IMR-90 (cell line): ENCODE measurements at regions not wholly inside any gene's neighbourhood (a gene's known extent, or its start where the extent isn't known, plus 50 kb on each side); places are given as distances from the start of the nearest gene placed in this dataset.

ENCODE experiments used
- ATAC-seq: fragments of 200-7000 bp; cut with Tn5 transposase; 2 replicates; pipeline ENCODE4 v1.9.1; 2020; ENCODE audit warnings: low read depth, mild to moderate bottlenecking, moderate library complexity
- BruUV-seq: library from RNA; stranded (reverse); fragments of 400-500 nt; replicated peaks from 2 replicates; lab custom pipeline; 2021; lab: Mats Ljungman, UMichigan
- CTCF ChIA-PET: fragments of 300-600 bp; formaldehyde crosslinking; extraction: SDS; loops from one replicate; lab custom pipeline; 2021; ENCODE audit warnings: antibody characterized with exemption; lab: Yijun Ruan, JAX
- POLR2A ChIA-PET: fragments of 300-600 bp; sonication (Branson Sonifier 250); formaldehyde crosslinking; loops from one replicate; lab custom pipeline; 2022; ENCODE audit warnings: antibody characterized with exemption; ENCODE audit not compliant: unreplicated experiment; lab: Charles Lee
- DNase-seq: peaks from one replicate; pipeline ENCODE4 v3.0.0; 2013
- H2AFZ ChIP-seq: replicated peaks from 2 replicates; pipeline ENCODE3; 2013; ENCODE audit warnings: low read length, mild to moderate bottlenecking; ENCODE audit not compliant: poor library complexity
- H2AK5ac ChIP-seq: 2 replicates; pipeline ENCODE4 v1.6.1; 2013; ENCODE audit warnings: low read depth, low read length, inconsistent platforms
- H2AK9ac ChIP-seq: replicated peaks from 2 replicates; pipeline ENCODE3; 2013; ENCODE audit warnings: mild to moderate bottlenecking, low read depth, low read length, moderate library complexity; ENCODE audit not compliant: poor library complexity
- H2BK120ac ChIP-seq: 2 replicates; pipeline ENCODE4 v1.6.1; 2013; ENCODE audit warnings: low read depth, low read length, inconsistent platforms
- H2BK15ac ChIP-seq: 3 replicates; pipeline ENCODE4 v1.6.1; 2013; ENCODE audit warnings: low read depth, low read length, inconsistent platforms
- H2BK20ac ChIP-seq: 2 replicates; pipeline ENCODE4 v1.6.1; 2013; ENCODE audit warnings: low read depth, mild to moderate bottlenecking, inconsistent platforms, low read length, moderate library complexity
- H2BK5ac ChIP-seq: 2 replicates; pipeline ENCODE4 v1.6.1; 2013; ENCODE audit warnings: mild to moderate bottlenecking, low read depth, low read length, inconsistent platforms; ENCODE audit not compliant: poor library complexity, severe bottlenecking
- H3K14ac ChIP-seq: replicated peaks from 2 replicates; pipeline ENCODE4 v1.6.1; 2013; ENCODE audit warnings: low read depth, low read length, inconsistent platforms
- H3K18ac ChIP-seq: 2 replicates; pipeline ENCODE4 v1.6.1; 2013; ENCODE audit warnings: low read depth, low read length, control low read depth
- H3K23ac ChIP-seq: 2 replicates; pipeline ENCODE4 v1.6.1; 2013; ENCODE audit warnings: low read depth, low read length, inconsistent platforms
- H3K27ac ChIP-seq: 2 replicates; pipeline ENCODE4 v1.5.1; 2013; ENCODE audit warnings: mild to moderate bottlenecking, control low read depth, low read length; ENCODE audit not compliant: insufficient read depth
- H3K27me3 ChIP-seq: 2 replicates; pipeline ENCODE4 v1.6.1; 2013; ENCODE audit warnings: low read length; ENCODE audit not compliant: control insufficient read depth, insufficient read depth
- H3K36me3 ChIP-seq: 2 replicates; pipeline ENCODE4 v1.6.1; 2013; ENCODE audit warnings: low read length, mixed read lengths; ENCODE audit not compliant: control insufficient read depth, insufficient read depth
- H3K4ac ChIP-seq: 2 replicates; pipeline ENCODE4 v1.6.1; 2013; ENCODE audit warnings: low read depth, low read length, inconsistent platforms
- H3K4me1 ChIP-seq: 2 replicates; pipeline ENCODE4 v1.6.1; 2013; ENCODE audit warnings: low read length, mixed read lengths; ENCODE audit not compliant: control insufficient read depth, insufficient read depth
- H3K4me2 ChIP-seq: 2 replicates; pipeline ENCODE4 v1.6.1; 2013; ENCODE audit warnings: low read depth, mild to moderate bottlenecking, control low read depth, low read length, moderate library complexity
- H3K4me3 ChIP-seq: 2 replicates; pipeline ENCODE4 v1.5.1; 2013; ENCODE audit warnings: low read depth, mild to moderate bottlenecking, control low read depth, low read length, moderate library complexity; ENCODE audit not compliant: insufficient read depth
- H3K56ac ChIP-seq: 2 replicates; pipeline ENCODE4 v1.6.1; 2013; ENCODE audit warnings: low read length, inconsistent platforms; ENCODE audit not compliant: insufficient read depth; ENCODE audit errors: extremely low read depth
- H3K79me1 ChIP-seq, 2 experiments: 2 replicates each; pipeline ENCODE4 v1.6.1; 2013; ENCODE audit warnings: low read length in 2 of 2, inconsistent platforms in 1 of 2, low read depth in 1 of 2
- H3K9ac ChIP-seq: 2 replicates; pipeline ENCODE4 v1.6.1; 2013; ENCODE audit warnings: low read depth, low read length, control low read depth
- H3K9me1 ChIP-seq: 2 replicates; pipeline ENCODE4 v1.6.1; 2013; ENCODE audit warnings: low read length, inconsistent platforms; ENCODE audit not compliant: insufficient read depth
- H3K9me3 ChIP-seq: 2 replicates; pipeline ENCODE4 v1.6.1; 2013; ENCODE audit warnings: low read length; ENCODE audit not compliant: control insufficient read depth, insufficient read depth
- H4K20me1 ChIP-seq: 2 replicates; pipeline ENCODE4 v1.6.1; 2013; ENCODE audit warnings: low read length, inconsistent platforms; ENCODE audit not compliant: insufficient read depth
- H4K5ac ChIP-seq: 2 replicates; pipeline ENCODE4 v1.6.1; 2013; ENCODE audit warnings: mild to moderate bottlenecking, low read depth, low read length, control low read depth
- H4K8ac ChIP-seq, 2 experiments: 2 replicates each; pipeline ENCODE4 v1.6.1; 2013; ENCODE audit warnings: low read depth in 2 of 2, low read length in 2 of 2, control low read depth in 1 of 2, inconsistent platforms in 1 of 2
- H4K91ac ChIP-seq: 2 replicates; pipeline ENCODE4 v1.6.1; 2013; ENCODE audit warnings: low read depth, low read length, inconsistent platforms; ENCODE audit not compliant: insufficient read depth
- MXI1 ChIP-seq: IDR thresholded peaks from 2 replicates; pipeline ENCODE4 v1.6.1; 2012; ENCODE audit warnings: low read depth, mild to moderate bottlenecking, low read length, moderate library complexity, borderline replicate concordance
- WGBS, 2 experiments: methylation state at CpG; one replicate each; pipeline versions ENCODE4 v1.1.5 to v1.1.7; 2013; ENCODE audit warnings: missing lambda C conversion rate in 2 of 2; ENCODE audit not compliant: insufficient read length in 1 of 2; ENCODE audit errors: extremely low coverage in 2 of 2; 5-methylcytosine and 5-hydroxymethylcytosine counted together
- dilution Hi-C: fragments of 300-500 bp; cut with HindIII; formaldehyde crosslinking; loops from one replicate; pipeline ENCODE4 v1.14.3; 2018; ENCODE audit warnings: low sequenced_read_pairs; ENCODE audit not compliant: unreplicated experiment
- in situ Hi-C: fragments of 300-500 bp; cut with MboI; formaldehyde crosslinking; loops from 3 replicates; pipeline ENCODE4 v1.14.3; 2019; ENCODE audit warnings: low sequenced_read_pairs, inconsistent platforms, mixed read lengths
- intact Hi-C: fragments of 100-400 bp; cut with micrococcal nuclease; formaldehyde crosslinking; loops from 2 replicates; pipeline ENCODE4 v1.10.0; 2022

- intact Hi-C loops, result no loop called here
- CTCF ChIA-PET, result no interaction called here
Measured at GRCh38 chr4:29085748-29086147, 1634.4 kb upstream of the PCDH7 start.

More at GRCh38 chr4:29085748-29086147, 1634.4 kb upstream of the PCDH7 start:
- Histone ChIP-seq H2BK15ac (no peak overlapping the region), H4K8ac (no peak overlapping the region), H2BK5ac (no peak overlapping the region), H3K23ac (no peak overlapping the region), H3K4me1 (no peaks in the 10 kb centered on the region), H4K5ac (no peak overlapping the region), H3K56ac (no peak overlapping the region), H3K4me3 (no peak overlapping the region), H2BK20ac (no peak overlapping the region), H2BK120ac (no peak overlapping the region), H3K18ac (no peak overlapping the region), H4K20me1 (no peaks in the 10 kb centered on the region), H3K9ac (no peak overlapping the region), H2AFZ (no peak overlapping the region), H3K9me3 (no peaks in the 10 kb centered on the region), H3K27ac (no peak overlapping the region), H3K27me3 (no peaks in the 10 kb centered on the region), H3K4me2 (no peak overlapping the region), H3K9me1 (no peaks in the 10 kb centered on the region), H3K79me1 (no peaks in the 10 kb centered on the region), H2AK5ac (no peak overlapping the region), H2AK9ac (no peak overlapping the region), H3K14ac (no peak overlapping the region), H3K4ac (no peak overlapping the region), H4K91ac (no peak overlapping the region), H3K36me3 (no peaks in the 10 kb centered on the region)
- POLR2A ChIA-PET, result no interaction called here
- no peak for ATAC-seq
- DNase-seq, result no peak
- in situ Hi-C loops (no loop called here), dilution Hi-C loops (no loop called here)
- BruUV-seq, result no TSS peak
- no CpG with 5 or more reads among the region's 4 CpGs for whole genome bisulfite sequencing, 2 experiments
- TF ChIP-seq MXI1, result no peak
